Lower lobe of right lung (tissue), 2 donors: ENCODE measurements at regions not wholly inside any gene's neighbourhood (a gene's known extent, or its start where the extent isn't known, plus 50 kb on each side); places are given as distances from the start of the nearest gene placed in this dataset.

Source experiments
- ATAC-seq, 2 donors: fragments of 200-7000 bp; cut with Tn5 transposase; one replicate each; pipeline ENCODE4 v1.9.1; 2020 to 2022; ENCODE audit warnings: mild to moderate bottlenecking in 2 of 2, moderate library complexity in 2 of 2
- DNase-seq: peaks from one replicate; pipeline ENCODE4 v3.0.0-alpha.2; 2020
- H3K27ac ChIP-seq: fragments of 200-600 bp; one replicate; pipeline ENCODE4 v1.8.0; 2022
- H3K27me3 ChIP-seq: fragments of 200-600 bp; one replicate; pipeline ENCODE4 v1.8.0; 2022; ENCODE audit warnings: low read depth
- H3K36me3 ChIP-seq: fragments of 200-600 bp; one replicate; pipeline ENCODE4 v1.8.0; 2022; ENCODE audit warnings: mild to moderate bottlenecking
- H3K4me1 ChIP-seq: fragments of 200-600 bp; one replicate; pipeline ENCODE4 v1.8.0; 2022
- H3K4me3 ChIP-seq: fragments of 200-600 bp; one replicate; pipeline ENCODE4 v1.8.0; 2022; ENCODE audit warnings: mild to moderate bottlenecking
- H3K9me3 ChIP-seq: fragments of 200-600 bp; one replicate; pipeline ENCODE4 v1.8.0; 2022
- intact Hi-C: fragments of 100-400 bp; cut with DNase I; formaldehyde crosslinking; loops from one replicate; pipeline ENCODE4 v1.11.0; 2022
- TF ChIP-seq, protein P1 (sequence below): fragments of 200-600 bp; IDR thresholded peaks from one replicate; pipeline ENCODE4 v1.8.0; 2022; ENCODE audit warnings: antibody characterized with exemption, mild to moderate bottlenecking
- donor health status: DM: no; HTN: yes; CAD: no; lungs with severe emphysema.

DNA sequence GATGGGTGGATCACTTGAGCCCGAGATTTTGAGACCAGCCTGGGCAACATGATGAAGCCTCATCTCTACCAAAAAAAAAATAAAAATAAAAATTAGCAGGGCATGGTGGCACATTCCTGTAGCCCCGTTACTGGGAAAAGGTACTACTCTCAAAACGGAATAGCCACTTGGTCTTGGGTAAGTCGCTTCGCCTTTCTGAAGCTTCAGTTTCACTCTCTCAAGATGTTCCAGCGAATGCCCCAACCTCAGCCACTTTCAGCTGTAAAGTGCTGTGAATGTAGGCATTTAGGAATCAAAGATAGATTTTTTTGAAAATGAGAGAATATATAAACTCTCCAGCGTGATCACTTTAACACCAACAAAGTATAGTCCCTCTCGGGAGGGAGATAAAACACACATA is 154.1 kb upstream of the HS3ST3A1 start:
- Histone ChIP-seq H3K4me3 (no peak overlapping the region), H3K27ac (no peak overlapping the region), H3K9me3 (no peaks in the 10 kb centered on the region), H3K36me3 (no peaks in the 10 kb centered on the region), H3K4me1 (no peaks in the 10 kb centered on the region), H3K27me3 (no peaks in the 10 kb centered on the region)
- TF ChIP-seq, protein P1, sequence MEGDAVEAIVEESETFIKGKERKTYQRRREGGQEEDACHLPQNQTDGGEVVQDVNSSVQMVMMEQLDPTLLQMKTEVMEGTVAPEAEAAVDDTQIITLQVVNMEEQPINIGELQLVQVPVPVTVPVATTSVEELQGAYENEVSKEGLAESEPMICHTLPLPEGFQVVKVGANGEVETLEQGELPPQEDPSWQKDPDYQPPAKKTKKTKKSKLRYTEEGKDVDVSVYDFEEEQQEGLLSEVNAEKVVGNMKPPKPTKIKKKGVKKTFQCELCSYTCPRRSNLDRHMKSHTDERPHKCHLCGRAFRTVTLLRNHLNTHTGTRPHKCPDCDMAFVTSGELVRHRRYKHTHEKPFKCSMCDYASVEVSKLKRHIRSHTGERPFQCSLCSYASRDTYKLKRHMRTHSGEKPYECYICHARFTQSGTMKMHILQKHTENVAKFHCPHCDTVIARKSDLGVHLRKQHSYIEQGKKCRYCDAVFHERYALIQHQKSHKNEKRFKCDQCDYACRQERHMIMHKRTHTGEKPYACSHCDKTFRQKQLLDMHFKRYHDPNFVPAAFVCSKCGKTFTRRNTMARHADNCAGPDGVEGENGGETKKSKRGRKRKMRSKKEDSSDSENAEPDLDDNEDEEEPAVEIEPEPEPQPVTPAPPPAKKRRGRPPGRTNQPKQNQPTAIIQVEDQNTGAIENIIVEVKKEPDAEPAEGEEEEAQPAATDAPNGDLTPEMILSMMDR = no peak
- DNase-seq (no peak), ATAC-seq (no peak)
- intact Hi-C loops = no loop called here

GRCh38 chr17:13756763-13757162 is 155.0 kb upstream of the HS3ST3A1 start:
- DNase-seq (no peak), ATAC-seq (no peak)
- no peak overlapping the region for H3K27ac ChIP-seq
- intact Hi-C loops = no loop called here
- H3K9me3 ChIP-seq = no peaks in the 10 kb centered on the region
- no peaks in the 10 kb centered on the region for H3K4me1 ChIP-seq
- no peak overlapping the region for H3K4me3 ChIP-seq
- TF ChIP-seq, protein P1 = no peak
- H3K36me3 ChIP-seq = no peaks in the 10 kb centered on the region
- H3K27me3 ChIP-seq = no peaks in the 10 kb centered on the region

DNA sequence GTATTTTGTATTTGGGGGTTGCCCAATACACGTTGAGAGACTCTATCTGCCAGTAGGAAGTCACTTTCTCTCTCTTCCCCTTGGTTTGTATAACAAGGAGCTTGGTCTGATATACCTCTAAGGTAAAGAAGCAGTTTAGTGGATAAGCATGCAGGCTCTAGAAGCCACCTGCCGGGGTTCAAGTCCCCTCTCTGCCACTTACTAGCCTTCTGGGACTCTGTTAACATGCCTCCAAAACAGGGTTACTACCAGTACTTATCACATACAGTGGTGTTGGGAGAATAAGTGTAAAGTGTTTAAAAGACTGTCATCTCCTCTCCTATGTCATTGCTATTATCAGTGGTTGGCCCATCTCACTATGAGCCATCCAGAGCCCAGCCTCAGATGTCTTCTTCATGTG is 156.1 kb upstream of the HS3ST3A1 start:
- TF ChIP-seq, protein P1 = no peak
- no peaks in the 10 kb centered on the region for H3K4me1 ChIP-seq
- intact Hi-C loops = no loop called here
- no peaks in the 10 kb centered on the region for H3K9me3 ChIP-seq
- no peak for ATAC-seq
- no peaks in the 10 kb centered on the region for H3K36me3 ChIP-seq
- no peak for DNase-seq
- no peak overlapping the region for H3K4me3 ChIP-seq
- no peak overlapping the region for H3K27ac ChIP-seq
- H3K27me3 ChIP-seq = no peaks in the 10 kb centered on the region

DNA sequence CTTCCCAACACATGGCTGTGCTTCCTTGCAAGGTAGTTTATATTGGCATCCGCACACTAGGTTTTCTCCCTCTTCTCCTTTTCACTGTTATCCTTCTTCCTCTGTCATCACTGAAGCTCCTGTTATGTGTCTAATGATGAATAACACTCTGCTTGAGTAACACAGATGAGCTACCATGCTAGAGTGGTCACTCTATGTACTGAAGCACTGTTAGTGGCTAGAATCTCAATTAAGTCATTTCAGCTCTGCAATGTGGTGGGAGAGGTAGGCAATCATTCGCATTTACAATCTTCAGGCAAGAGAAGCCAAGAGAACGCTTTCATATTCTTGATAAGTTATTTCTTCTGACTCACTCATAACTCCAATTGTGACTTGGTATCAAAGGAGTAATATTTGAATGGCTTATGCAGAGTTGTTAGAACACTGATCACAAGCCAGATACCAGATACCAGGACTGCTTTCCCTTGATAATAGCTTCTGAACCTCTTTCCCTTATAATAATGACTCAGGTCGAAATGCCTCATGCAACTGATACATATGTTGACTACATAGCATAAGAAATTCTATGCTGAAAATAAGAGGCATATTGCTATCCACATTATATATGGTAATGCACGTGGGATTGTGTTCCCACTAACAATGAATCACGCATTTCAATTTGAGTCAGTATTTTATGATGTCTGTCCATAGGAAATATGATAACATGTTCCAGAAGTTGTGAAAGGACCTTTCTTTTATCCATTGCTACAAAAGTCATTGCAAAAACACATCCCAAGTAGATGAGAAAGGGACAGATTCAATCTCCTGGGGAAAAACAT is 158.0 kb upstream of the HS3ST3A1 start:
- H3K27me3 ChIP-seq = no peaks in the 10 kb centered on the region
- H3K4me3 ChIP-seq = no peak overlapping the region
- no peak overlapping the region for H3K27ac ChIP-seq
- no peak for DNase-seq
- no peak for ATAC-seq
- TF ChIP-seq, protein P1 = no peak
- no peaks in the 10 kb centered on the region for H3K4me1 ChIP-seq
- no peaks in the 10 kb centered on the region for H3K9me3 ChIP-seq
- no peaks in the 10 kb centered on the region for H3K36me3 ChIP-seq
- intact Hi-C loops = no loop called here

DNA sequence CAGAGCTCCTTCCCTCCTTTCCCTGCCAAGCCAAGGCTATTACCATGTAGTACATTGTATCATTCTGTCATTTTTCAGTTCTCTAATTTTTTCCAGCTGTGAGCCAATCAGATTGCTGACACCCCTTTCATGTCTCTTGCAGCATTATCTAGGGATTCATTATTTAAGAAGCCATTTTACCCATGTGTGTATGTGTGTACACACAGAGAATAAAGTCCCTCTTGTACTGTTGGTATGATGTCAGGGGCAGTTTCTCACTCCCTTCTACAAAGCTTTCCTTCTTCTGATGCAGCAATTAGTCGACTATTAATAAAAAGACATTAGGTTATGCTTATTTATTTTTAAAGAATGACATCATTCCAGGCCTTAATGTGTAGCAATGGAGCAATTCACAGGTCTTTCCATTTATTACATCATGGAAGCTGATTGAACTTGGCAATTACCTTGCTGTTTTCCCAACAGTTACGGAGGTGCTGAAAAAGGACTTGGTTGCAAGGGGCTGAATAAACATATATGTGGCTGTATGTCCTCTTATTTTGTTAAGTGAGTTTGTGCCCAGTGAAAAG is 159.4 kb upstream of the HS3ST3A1 start:
- intact Hi-C loops = no loop called here
- DNase-seq = no peak
- Histone ChIP-seq H3K27me3 (no peaks in the 10 kb centered on the region), H3K4me3 (no peak overlapping the region), H3K4me1 (no peaks in the 10 kb centered on the region), H3K36me3 (no peaks in the 10 kb centered on the region), H3K9me3 (no peaks in the 10 kb centered on the region), H3K27ac (no peak overlapping the region)
- no peak for ATAC-seq
- TF ChIP-seq, protein P1 = no peak
